ENCODE measurements at regions not wholly inside any gene's neighbourhood (a gene's known extent, or its start where the extent isn't known, plus 50 kb on each side); places are given as distances from the start of the nearest gene placed in this dataset.

- H3K9me3 ChIP-seq (ENCODE audit: control insufficient read depth, insufficient read depth, low read length): no peaks in the 10 kb centered on the region
- CTCF ChIA-PET: no interaction called here
Observed at GRCh38 chr11:119972281-119972680, 165.6 kb downstream of the TRIM29 start.

GRCh38 chr11:119970555-119971304, 167.2 kb downstream of the TRIM29 start:
- Histone ChIP-seq H3K4me3 (ENCODE audit: low read depth, low read length) (no peak overlapping the region), H3K9me3 (ENCODE audit: control insufficient read depth, insufficient read depth, low read length) (no peaks in the 10 kb centered on the region), H3K27me3 (ENCODE audit: control insufficient read depth, insufficient read depth, low read length) (peaks cover 13% of the 10 kb centered on the region), H3K27ac (ENCODE audit: low read depth, low read length) (no peak overlapping the region)
- ChIA-PET CTCF (no interaction called here), POLR2A (no interaction called here)
- TF ChIP-seq CTCF (IDR thresholded peaks at IDR 0.05; ENCODE audit: low read depth, low read length): no peak
- DNase-seq (ENCODE audit: low read depth, low spot score): no peak

More at GRCh38 chr11:119972281-119972680, 165.6 kb downstream of the TRIM29 start:
- peaks cover 20% of the 10 kb centered on the region for H3K27me3 ChIP-seq (ENCODE audit: control insufficient read depth, insufficient read depth, low read length)
- no peak overlapping the region for H3K27ac ChIP-seq (ENCODE audit: low read depth, low read length)
- POLR2A ChIA-PET: no interaction called here
- DNase-seq (ENCODE audit: low read depth, low spot score): no peak
- no peak for TF ChIP-seq CTCF (IDR thresholded peaks at IDR 0.05; ENCODE audit: low read depth, low read length)
- H3K4me3 ChIP-seq (ENCODE audit: low read depth, low read length): no peak overlapping the region

DNA sequence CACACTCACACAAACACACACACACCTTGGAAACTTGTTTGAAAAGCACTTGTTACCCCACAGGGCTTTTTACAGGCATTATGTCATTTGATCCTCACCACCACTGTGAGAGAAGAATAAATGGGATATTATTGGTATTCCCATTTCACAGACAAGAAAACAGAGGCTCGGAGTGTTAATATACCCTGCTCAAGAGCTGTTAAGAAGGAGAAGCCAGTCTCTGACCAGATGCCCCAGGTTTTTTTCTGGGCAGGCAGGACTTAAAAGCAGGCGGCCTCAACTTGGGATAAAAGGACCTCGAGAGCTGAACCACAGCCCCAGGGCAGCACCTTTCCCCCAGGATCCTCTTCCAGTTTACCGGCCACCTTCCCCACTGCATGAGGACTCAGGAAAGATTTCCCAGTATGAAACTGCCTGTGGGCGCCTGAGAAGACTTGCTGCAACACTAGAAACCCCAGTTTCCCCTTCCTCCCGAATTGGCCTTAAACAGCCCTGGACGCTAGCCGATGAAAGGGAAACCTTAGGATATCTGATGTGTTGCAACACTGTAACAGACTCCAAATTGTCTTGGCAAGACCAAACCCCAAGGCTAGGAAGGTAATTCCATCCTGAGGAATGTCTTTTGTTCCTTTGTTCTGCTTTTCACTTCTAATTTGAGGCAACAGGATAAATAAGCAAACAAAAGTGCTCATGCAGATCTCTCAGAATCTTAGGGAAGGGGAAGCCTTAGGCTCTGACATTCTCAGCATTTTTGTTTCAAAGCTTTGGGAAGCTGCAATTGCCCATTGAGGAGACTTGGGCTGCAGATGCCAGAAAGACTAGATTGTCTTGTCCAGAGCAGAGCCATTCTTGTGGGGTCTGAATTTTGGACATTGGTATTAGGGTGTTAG, 173.5 kb downstream of the TRIM29 start:
- ChIA-PET POLR2A (no interaction called here), CTCF (no interaction called here)
- Histone ChIP-seq H3K9me3 (ENCODE audit: control insufficient read depth, insufficient read depth, low read length) (no peaks in the 10 kb centered on the region), H3K27me3 (ENCODE audit: control insufficient read depth, insufficient read depth, low read length) (peaks cover 6% of the 10 kb centered on the region), H3K4me3 (ENCODE audit: low read depth, low read length) (no peak overlapping the region), H3K27ac (ENCODE audit: low read depth, low read length) (no peak overlapping the region)
- TF ChIP-seq CTCF (IDR thresholded peaks at IDR 0.05; ENCODE audit: low read depth, low read length): no peak
- no peak for DNase-seq (ENCODE audit: low read depth, low spot score)

- H3K27ac ChIP-seq (ENCODE audit: low read depth, low read length): no peak overlapping the region
- H3K4me3 ChIP-seq (ENCODE audit: low read depth, low read length): no peak overlapping the region
- CTCF ChIA-PET: no interaction called here
- peaks cover 7% of the 10 kb centered on the region for H3K27me3 ChIP-seq (ENCODE audit: control insufficient read depth, insufficient read depth, low read length)
- TF ChIP-seq CTCF (IDR thresholded peaks at IDR 0.05; ENCODE audit: low read depth, low read length): no peak
- POLR2A ChIA-PET: no interaction called here
- DNase-seq (ENCODE audit: low read depth, low spot score): no peak
- no peaks in the 10 kb centered on the region for H3K9me3 ChIP-seq (ENCODE audit: control insufficient read depth, insufficient read depth, low read length)
Observed at GRCh38 chr11:119957951-119958350, 180.0 kb downstream of the TRIM29 start.

DNA sequence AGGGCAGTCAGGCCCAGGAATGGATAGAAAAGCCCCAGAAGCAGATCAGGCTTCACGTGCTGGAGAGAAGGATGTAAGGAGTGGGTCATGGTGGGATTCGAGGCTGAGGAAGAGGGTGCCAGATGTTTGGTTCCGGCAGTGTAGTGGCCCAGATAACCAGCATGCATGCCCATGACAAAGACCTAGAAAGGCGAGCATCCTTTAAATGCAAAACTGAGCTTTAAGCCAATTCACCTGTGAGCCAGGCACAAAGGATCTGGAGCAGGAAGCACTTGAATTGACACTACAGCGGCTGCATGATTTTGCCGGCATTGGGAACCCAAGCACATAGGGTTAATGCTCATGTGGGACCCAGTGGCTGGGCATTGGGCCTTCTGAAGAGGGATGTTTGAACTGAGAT, 185.5 kb downstream of the TRIM29 start:
- POLR2A ChIA-PET: no interaction called here
- DNase-seq (ENCODE audit: low read depth, low spot score): no peak
- CTCF ChIA-PET: no interaction called here
- Histone ChIP-seq H3K9me3 (ENCODE audit: control insufficient read depth, insufficient read depth, low read length) (no peaks in the 10 kb centered on the region), H3K27me3 (ENCODE audit: control insufficient read depth, insufficient read depth, low read length) (peaks cover 2% of the 10 kb centered on the region), H3K4me3 (ENCODE audit: low read depth, low read length) (no peak overlapping the region), H3K27ac (ENCODE audit: low read depth, low read length) (no peak overlapping the region)
- no peak for TF ChIP-seq CTCF (IDR thresholded peaks at IDR 0.05; ENCODE audit: low read depth, low read length)
